GM21737 (cell line): ENCODE measurements at regions not wholly inside any gene's neighbourhood (a gene's known extent, or its start where the extent isn't known, plus 50 kb on each side); places are given as distances from the start of the nearest gene placed in this dataset.
"Not testable (repeated sequence)": the region's sequence is repeated elsewhere in the genome, so short reads cannot be mapped to it uniquely, and the experiment has no call there.

Source experiments
- ATAC-seq: cut with Tn5 transposase; IDR thresholded peaks from one replicate; pipeline ENCODE4 v1.9.1; 2021; ENCODE audit warnings: mild to moderate bottlenecking, moderate library complexity; ENCODE audit not compliant: unreplicated experiment

- not testable (repeated sequence) for ATAC-seq
Measured at GRCh38 chr9:65397226-65397625, 112.2 kb upstream of the FOXD4L5 start.

- ATAC-seq = not testable (repeated sequence)
Measured at GRCh38 chr9:65396601-65397000, 111.6 kb upstream of the FOXD4L5 start.

GRCh38 chr9:65395789-65396188, 110.8 kb upstream of the FOXD4L5 start:
- ATAC-seq = not testable (repeated sequence)

- ATAC-seq = not testable (repeated sequence)
Measured at GRCh38 chr9:65395121-65395520, 110.1 kb upstream of the FOXD4L5 start.

- ATAC-seq = not testable (repeated sequence)
Measured at GRCh38 chr9:65393111-65393810, 108.3 kb upstream of the FOXD4L5 start.

GRCh38 chr9:65392611-65393010, 107.6 kb upstream of the FOXD4L5 start:
- ATAC-seq = not testable (repeated sequence)

- ATAC-seq = not testable (repeated sequence)
Measured at GRCh38 chr9:65389710-65390109, 104.7 kb upstream of the FOXD4L5 start.

- ATAC-seq = not testable (repeated sequence)
Measured at GRCh38 chr9:65389216-65389615, 104.2 kb upstream of the FOXD4L5 start.

- ATAC-seq = peak; percentile 62
Measured at GRCh38 chr9:65386699-65387098, 101.7 kb upstream of the FOXD4L5 start.

- ATAC-seq = not testable (repeated sequence)
Measured at GRCh38 chr9:65386191-65386590, 101.2 kb upstream of the FOXD4L5 start.

GRCh38 chr9:65385655-65386024, 100.6 kb upstream of the FOXD4L5 start:
- not testable (repeated sequence) for ATAC-seq

- ATAC-seq = not testable (repeated sequence)
Measured at GRCh38 chr9:65384759-65385654, 100.0 kb upstream of the FOXD4L5 start.

- not testable (repeated sequence) for ATAC-seq
Measured at GRCh38 chr9:65384066-65384465, 99.1 kb upstream of the FOXD4L5 start.

- ATAC-seq = not testable (repeated sequence)
Measured at GRCh38 chr9:65383646-65384045, 98.6 kb upstream of the FOXD4L5 start.

- not testable (repeated sequence) for ATAC-seq
Measured at GRCh38 chr9:65382701-65383318, 97.8 kb upstream of the FOXD4L5 start.
